Left ventricle myocardium inferior (tissue), 1 donor: ENCODE measurements at regions not wholly inside any gene's neighbourhood (a gene's known extent, or its start where the extent isn't known, plus 50 kb on each side); places are given as distances from the start of the nearest gene placed in this dataset.

ENCODE experiments used
- DNase-seq: peaks from one replicate; pipeline ENCODE4 v3.0.0-alpha.2; 2020
- H3K27ac ChIP-seq: fragments of 200-600 bp; replicated peaks from 2 replicates; pipeline ENCODE4 v1.8.0; 2021
- H3K27me3 ChIP-seq: fragments of 200-600 bp; 2 replicates; pipeline ENCODE4 v1.8.0; 2021; ENCODE audit warnings: low read depth
- H3K36me3 ChIP-seq: fragments of 200-600 bp; 2 replicates; pipeline ENCODE4 v1.8.0; 2021
- H3K4me1 ChIP-seq: fragments of 200-600 bp; 2 replicates; pipeline ENCODE4 v1.8.0; 2021
- H3K4me3 ChIP-seq: fragments of 200-600 bp; 2 replicates; pipeline ENCODE4 v1.8.0; 2021; ENCODE audit warnings: mild to moderate bottlenecking, moderate library complexity
- H3K9me3 ChIP-seq: fragments of 200-600 bp; replicated peaks from 2 replicates; pipeline ENCODE4 v1.8.0; 2021
- CTCF ChIP-seq: fragments of 200-600 bp; IDR thresholded peaks from 2 replicates; pipeline ENCODE4 v1.8.0; 2021; ENCODE audit warnings: antibody characterized with exemption, mild to moderate bottlenecking, borderline replicate concordance
- intact Hi-C: fragments of 100-400 bp; cut with micrococcal nuclease; formaldehyde crosslinking; loops from one replicate; pipeline ENCODE4 v1.11.0; 2022
- donor health status: DM: no; HTN: yes; CAD: no; lungs with severe emphysema.

- no peaks in the 10 kb centered on the region for H3K36me3 ChIP-seq
- no peak overlapping the region for H3K4me3 ChIP-seq
- intact Hi-C loops: no loop called here
- H3K9me3 ChIP-seq: peaks cover 33% of the 10 kb centered on the region
- TF ChIP-seq CTCF: no peak
- H3K4me1 ChIP-seq: no peaks in the 10 kb centered on the region
- no peak overlapping the region for H3K27ac ChIP-seq
- peaks cover 28% of the 10 kb centered on the region for H3K27me3 ChIP-seq
- no peak for DNase-seq
Observed at GRCh38 chr22:22983123-22983522, 87.2 kb upstream of the GNAZ start.

- no peak overlapping the region for H3K27ac ChIP-seq
- H3K4me3 ChIP-seq: no peak overlapping the region
- intact Hi-C loops: no loop called here
- H3K36me3 ChIP-seq: no peaks in the 10 kb centered on the region
- H3K27me3 ChIP-seq: peaks cover 34% of the 10 kb centered on the region
- no peaks in the 10 kb centered on the region for H3K4me1 ChIP-seq
- no peak for TF ChIP-seq CTCF
- peaks cover 31% of the 10 kb centered on the region for H3K9me3 ChIP-seq
- no peak for DNase-seq
Observed at GRCh38 chr22:22983816-22984215, 86.5 kb upstream of the GNAZ start.

- H3K9me3 ChIP-seq: peaks cover 19% of the 10 kb centered on the region
- no peak for DNase-seq
- TF ChIP-seq CTCF: no peak
- H3K27me3 ChIP-seq: peaks cover 44% of the 10 kb centered on the region
- H3K4me3 ChIP-seq: no peak overlapping the region
- no peak overlapping the region for H3K27ac ChIP-seq
- no peaks in the 10 kb centered on the region for H3K36me3 ChIP-seq
- H3K4me1 ChIP-seq: no peaks in the 10 kb centered on the region
- intact Hi-C loops: no loop called here
Observed at GRCh38 chr22:22984967-22985366, 85.4 kb upstream of the GNAZ start.

- peaks cover 9% of the 10 kb centered on the region for H3K9me3 ChIP-seq
- no peaks in the 10 kb centered on the region for H3K4me1 ChIP-seq
- intact Hi-C loops: no loop called here
- H3K4me3 ChIP-seq: no peak overlapping the region
- TF ChIP-seq CTCF: no peak
- DNase-seq: no peak
- no peak overlapping the region for H3K27ac ChIP-seq
- H3K27me3 ChIP-seq: peaks cover 49% of the 10 kb centered on the region
- no peaks in the 10 kb centered on the region for H3K36me3 ChIP-seq
Observed at GRCh38 chr22:22986008-22986407, 84.3 kb upstream of the GNAZ start.

DNA sequence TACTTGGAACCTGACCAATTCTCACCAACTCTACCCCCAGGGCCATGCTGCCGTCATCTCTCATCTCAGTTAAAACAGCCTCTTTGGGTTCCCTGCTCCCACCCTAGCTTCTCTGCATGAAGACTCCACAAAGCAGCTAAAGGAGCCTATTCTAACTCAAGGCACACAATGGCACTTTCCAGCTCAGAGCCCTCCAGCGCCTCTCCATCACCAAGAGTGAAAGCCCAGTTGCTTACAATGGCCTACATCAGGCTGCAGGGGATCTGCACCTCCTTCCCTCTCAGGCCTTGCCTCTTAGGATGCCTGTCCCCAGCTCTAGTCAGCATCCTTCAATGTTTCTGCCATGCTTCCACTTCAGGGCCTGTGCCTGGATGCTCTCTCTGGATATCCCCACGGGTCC, 83.7 kb upstream of the GNAZ start:
- Histone ChIP-seq H3K4me1 (no peaks in the 10 kb centered on the region), H3K36me3 (no peaks in the 10 kb centered on the region), H3K9me3 (peaks cover 5% of the 10 kb centered on the region), H3K4me3 (no peak overlapping the region), H3K27me3 (peaks cover 49% of the 10 kb centered on the region), H3K27ac (no peak overlapping the region)
- no peak for DNase-seq
- intact Hi-C loops: no loop called here
- no peak for TF ChIP-seq CTCF

DNA sequence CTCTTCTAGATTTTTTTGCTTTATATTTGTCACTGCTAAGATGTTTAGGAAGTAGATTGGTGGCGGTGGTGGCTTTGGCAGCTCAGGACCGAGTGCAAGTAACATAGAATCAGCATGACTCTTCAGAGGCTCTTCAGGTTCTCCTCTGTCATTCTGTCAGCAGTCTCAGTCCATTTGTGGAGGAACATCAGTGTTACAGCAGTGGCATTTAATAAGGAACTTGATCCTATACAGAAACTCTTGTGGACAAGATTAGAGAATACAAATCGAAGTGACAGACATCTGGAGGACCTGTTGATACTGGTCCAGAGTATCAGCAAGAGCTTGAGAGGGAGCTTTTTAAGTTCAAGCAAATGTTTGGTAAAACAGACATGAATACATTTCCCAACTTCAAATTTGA, 82.2 kb upstream of the GNAZ start:
- no peak for TF ChIP-seq CTCF
- Histone ChIP-seq H3K27ac (no peak overlapping the region), H3K9me3 (no peaks in the 10 kb centered on the region), H3K4me3 (no peak overlapping the region), H3K27me3 (peaks cover 41% of the 10 kb centered on the region), H3K36me3 (no peaks in the 10 kb centered on the region), H3K4me1 (no peaks in the 10 kb centered on the region)
- intact Hi-C loops: no loop called here
- no peak for DNase-seq
